Type B pancreatic cell (in vitro differentiated cells): ENCODE measurements at regions not wholly inside any gene's neighbourhood (a gene's known extent, or its start where the extent isn't known, plus 50 kb on each side); places are given as distances from the start of the nearest gene placed in this dataset.
"Not testable (repeated sequence)": the region's sequence is repeated elsewhere in the genome, so short reads cannot be mapped to it uniquely, and the experiment has no call there.

Experiments used
- DNase-seq: peaks from one replicate; pipeline ENCODE4 v3.0.0; 2021; ENCODE audit warnings: mixed read lengths; ENCODE audit not compliant: unreplicated experiment; ENCODE audit errors: extremely low spot score
- H3K27ac Mint-ChIP-seq: 2 replicates; pipeline ENCODE4 v1.8.0; 2021; ENCODE audit warnings: mild to moderate bottlenecking, mixed read lengths
- H3K27me3 Mint-ChIP-seq: 2 replicates; pipeline ENCODE4 v1.8.0; 2021; ENCODE audit warnings: mixed read lengths
- H3K36me3 Mint-ChIP-seq: 2 replicates; pipeline ENCODE4 v1.8.0; 2021; ENCODE audit warnings: mixed read lengths
- H3K4me1 Mint-ChIP-seq: one replicate; pipeline ENCODE4 v1.8.0; 2021; ENCODE audit warnings: mixed read lengths; ENCODE audit not compliant: unreplicated experiment
- H3K4me3 Mint-ChIP-seq: 2 replicates; pipeline ENCODE4 v1.8.0; 2021; ENCODE audit warnings: mild to moderate bottlenecking, mixed read lengths
- H3K9me3 Mint-ChIP-seq: 2 replicates; pipeline ENCODE4 v1.8.0; 2021; ENCODE audit warnings: mixed read lengths

GRCh38 chr4:189697675-189698245 is 242.9 kb upstream of the FRG1 start:
- not testable (repeated sequence) for DNase-seq, H3K4me3 Mint-ChIP-seq, H3K27ac Mint-ChIP-seq, H3K9me3 Mint-ChIP-seq, H3K27me3 Mint-ChIP-seq, H3K36me3 Mint-ChIP-seq, H3K4me1 Mint-ChIP-seq

GRCh38 chr4:189703000-189703399 is 237.7 kb upstream of the FRG1 start:
- DNase-seq, H3K4me3 Mint-ChIP-seq, H3K4me1 Mint-ChIP-seq, H3K9me3 Mint-ChIP-seq, H3K27ac Mint-ChIP-seq, H3K27me3 Mint-ChIP-seq, H3K36me3 Mint-ChIP-seq: not testable (repeated sequence)

- not testable (repeated sequence) for H3K27ac Mint-ChIP-seq, DNase-seq, H3K4me1 Mint-ChIP-seq, H3K4me3 Mint-ChIP-seq, H3K27me3 Mint-ChIP-seq, H3K36me3 Mint-ChIP-seq, H3K9me3 Mint-ChIP-seq
Observed at GRCh38 chr4:189706821-189707220, 233.9 kb upstream of the FRG1 start.

GRCh38 chr4:189707227-189707626 is 233.4 kb upstream of the FRG1 start:
- not testable (repeated sequence) for H3K36me3 Mint-ChIP-seq, H3K27ac Mint-ChIP-seq, H3K9me3 Mint-ChIP-seq, DNase-seq, H3K27me3 Mint-ChIP-seq, H3K4me3 Mint-ChIP-seq, H3K4me1 Mint-ChIP-seq

GRCh38 chr4:189711956-189712355 is 228.7 kb upstream of the FRG1 start:
- not testable (repeated sequence) for H3K27ac Mint-ChIP-seq, H3K4me1 Mint-ChIP-seq, DNase-seq, H3K27me3 Mint-ChIP-seq, H3K9me3 Mint-ChIP-seq, H3K36me3 Mint-ChIP-seq, H3K4me3 Mint-ChIP-seq

GRCh38 chr4:189721016-189721993 is 219.4 kb upstream of the FRG1 start:
- H3K36me3 Mint-ChIP-seq, H3K4me3 Mint-ChIP-seq, H3K27me3 Mint-ChIP-seq, H3K4me1 Mint-ChIP-seq, H3K27ac Mint-ChIP-seq, H3K9me3 Mint-ChIP-seq, DNase-seq: not testable (repeated sequence)

- H3K4me3 Mint-ChIP-seq, H3K27ac Mint-ChIP-seq, H3K9me3 Mint-ChIP-seq, DNase-seq, H3K4me1 Mint-ChIP-seq, H3K36me3 Mint-ChIP-seq, H3K27me3 Mint-ChIP-seq: not testable (repeated sequence)
Observed at GRCh38 chr4:189722324-189723003, 218.2 kb upstream of the FRG1 start.

- not testable (repeated sequence) for H3K27me3 Mint-ChIP-seq, H3K4me3 Mint-ChIP-seq, H3K36me3 Mint-ChIP-seq, H3K9me3 Mint-ChIP-seq, H3K27ac Mint-ChIP-seq, H3K4me1 Mint-ChIP-seq, DNase-seq
Observed at GRCh38 chr4:189727982-189728638, 212.6 kb upstream of the FRG1 start.

GRCh38 chr4:189731989-189732388 is 208.7 kb upstream of the FRG1 start:
- H3K27ac Mint-ChIP-seq, DNase-seq, H3K27me3 Mint-ChIP-seq, H3K36me3 Mint-ChIP-seq, H3K4me1 Mint-ChIP-seq, H3K4me3 Mint-ChIP-seq, H3K9me3 Mint-ChIP-seq: not testable (repeated sequence)

GRCh38 chr4:189733507-189733906 is 207.2 kb upstream of the FRG1 start:
- not testable (repeated sequence) for H3K27me3 Mint-ChIP-seq, H3K36me3 Mint-ChIP-seq, H3K4me3 Mint-ChIP-seq, H3K4me1 Mint-ChIP-seq, H3K9me3 Mint-ChIP-seq, H3K27ac Mint-ChIP-seq, DNase-seq

- H3K27ac Mint-ChIP-seq, H3K36me3 Mint-ChIP-seq, H3K9me3 Mint-ChIP-seq: not testable (repeated sequence)
Observed at GRCh38 chr4:189734648-189735267, 205.9 kb upstream of the FRG1 start.

GRCh38 chr4:189736656-189737055 is 204.0 kb upstream of the FRG1 start:
- not testable (repeated sequence) for DNase-seq, H3K4me3 Mint-ChIP-seq, H3K36me3 Mint-ChIP-seq, H3K4me1 Mint-ChIP-seq, H3K27ac Mint-ChIP-seq, H3K9me3 Mint-ChIP-seq, H3K27me3 Mint-ChIP-seq

More at GRCh38 chr4:189734648-189735267, 205.9 kb upstream of the FRG1 start:
- not testable (repeated sequence) for H3K4me1 Mint-ChIP-seq, H3K4me3 Mint-ChIP-seq, DNase-seq, H3K27me3 Mint-ChIP-seq

- H3K9me3 Mint-ChIP-seq, H3K4me1 Mint-ChIP-seq, H3K27ac Mint-ChIP-seq, H3K27me3 Mint-ChIP-seq, H3K36me3 Mint-ChIP-seq, DNase-seq, H3K4me3 Mint-ChIP-seq: not testable (repeated sequence)
Observed at GRCh38 chr4:189740118-189740517, 200.6 kb upstream of the FRG1 start.
